ENCODE measurements at regions not wholly inside any gene's neighbourhood (a gene's known extent, or its start where the extent isn't known, plus 50 kb on each side); places are given as distances from the start of the nearest gene placed in this dataset.

DNA sequence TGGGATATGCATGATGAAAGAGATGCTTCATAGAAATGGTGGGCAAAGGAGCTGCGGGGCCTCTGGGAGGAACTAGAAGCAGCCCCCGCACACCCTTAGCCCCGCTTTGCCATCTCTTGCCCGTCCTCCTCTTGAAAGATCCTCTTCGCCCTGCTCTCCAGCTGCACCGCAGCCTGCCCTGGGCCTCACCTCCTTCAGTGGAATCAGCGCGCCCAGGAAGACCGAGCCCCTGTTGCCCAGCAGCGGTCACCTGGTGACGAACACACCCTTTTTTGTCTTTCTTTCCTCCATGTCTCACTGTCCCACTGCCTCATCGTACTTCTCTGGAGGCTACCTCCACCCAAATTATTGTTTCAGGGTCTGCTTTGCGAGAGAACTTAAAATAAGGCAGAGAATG is 807.6 kb downstream of the UQCRFS1 start:
- H3K27ac ChIP-seq (ENCODE audit: insufficient read depth, low read depth, low read length) = no peak overlapping the region
- DNase-seq (ENCODE audit: low read depth, low spot score) (no peak), FAIRE-seq (no peak)
- H3K4me2 ChIP-seq (ENCODE audit: insufficient read depth, low read length) = no peak overlapping the region
- H4K20me1 ChIP-seq (replicated peaks; ENCODE audit: control insufficient read depth, extremely low read depth, insufficient read depth, low read length) = no peaks in the 10 kb centered on the region
- dilution Hi-C loops (cut with MboI; ENCODE audit: extremely low pct_ligation_motif_present, low sequenced_read_pairs) (no loop called here), intact Hi-C loops (cut with micrococcal nuclease) (no loop called here)
- no peaks in the 10 kb centered on the region for H3K79me2 ChIP-seq (ENCODE audit: control insufficient read depth, insufficient read depth, low read length)
- ChIA-PET CTCF (no interaction called here), POLR2A (no interaction called here)
- H3K27me3 ChIP-seq (ENCODE audit: control insufficient read depth in 2 of 2, insufficient read depth in 2 of 2, low read length in 2 of 2) = no peaks in the 10 kb centered on the region
- H3K36me3 ChIP-seq (ENCODE audit: control insufficient read depth in 2 of 2, extremely low read depth in 1 of 2, insufficient read depth in 2 of 2, low read length in 2 of 2) = no peaks in the 10 kb centered on the region
- H2AFZ ChIP-seq (ENCODE audit: low read depth, low read length) = no peak overlapping the region
- H3K4me3 ChIP-seq (replicated peaks in 1 of 3; ENCODE audit: insufficient read depth in 1 of 3, low read depth in 1 of 3, low read length in 3 of 3) = no peak overlapping the region
- no TSS peak for BruUV-seq (replicated peaks)
- no peaks in the 10 kb centered on the region for H3K9me3 ChIP-seq (replicated peaks; ENCODE audit: control insufficient read depth, insufficient read depth, low read length)
- no peaks in the 10 kb centered on the region for H3K4me1 ChIP-seq (ENCODE audit: control insufficient read depth, extremely low read depth, insufficient read depth, low read length)
- TF ChIP-seq MYC (IDR thresholded peaks at IDR 0.05; ENCODE audit: low read depth, low read length) = no peak
- TF ChIP-seq POLR2A (IDR thresholded peaks at IDR 0.05; ENCODE audit: low read depth, low read length) = no peak
- no peak overlapping the region for H3K9ac ChIP-seq (replicated peaks; ENCODE audit: extremely low read depth, insufficient read depth, low read length)
- H3K9me1 ChIP-seq (replicated peaks; ENCODE audit: control insufficient read depth, extremely low read depth, insufficient read depth, low read length) = no peaks in the 10 kb centered on the region

DNA sequence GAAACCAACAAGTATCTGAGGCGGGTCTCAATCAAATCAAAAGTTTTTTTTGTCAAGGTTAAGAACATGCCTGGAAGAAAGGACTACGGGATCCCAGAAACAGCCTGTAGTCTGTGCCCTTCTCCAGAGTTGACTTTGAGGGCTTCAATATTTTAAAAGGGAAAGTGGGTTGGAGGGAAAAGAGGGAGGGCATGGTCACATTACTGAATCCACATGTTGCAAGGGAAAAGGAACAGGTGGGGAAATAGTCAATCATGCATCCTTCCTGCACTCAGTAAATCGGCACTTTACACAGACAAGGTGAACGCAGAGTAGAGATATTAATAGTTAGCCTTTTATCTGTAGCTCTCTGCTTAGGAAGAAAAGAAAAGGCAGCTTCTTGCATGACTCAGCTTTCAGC is 808.5 kb downstream of the UQCRFS1 start:
- no peak overlapping the region for H2AFZ ChIP-seq (ENCODE audit: low read depth, low read length)
- ChIA-PET CTCF (no interaction called here), POLR2A (no interaction called here)
- H3K27me3 ChIP-seq (ENCODE audit: control insufficient read depth in 2 of 2, insufficient read depth in 2 of 2, low read length in 2 of 2) = no peaks in the 10 kb centered on the region
- H3K4me2 ChIP-seq (ENCODE audit: insufficient read depth, low read length) = no peak overlapping the region
- no peaks in the 10 kb centered on the region for H3K4me1 ChIP-seq (ENCODE audit: control insufficient read depth, extremely low read depth, insufficient read depth, low read length)
- dilution Hi-C loops (cut with MboI; ENCODE audit: extremely low pct_ligation_motif_present, low sequenced_read_pairs) = no loop called here
- TF ChIP-seq FOS (IDR thresholded peaks at IDR 0.05; ENCODE audit: borderline replicate concordance, insufficient read depth, low read length) = no peak
- no peak for TF ChIP-seq POLR2A (IDR thresholded peaks at IDR 0.05; ENCODE audit: low read depth, low read length)
- TF ChIP-seq EZH2 (IDR thresholded peaks at IDR 0.05; ENCODE audit: borderline replicate concordance, low read depth, low read length, severe bottlenecking) = no peak
- no peak for TF ChIP-seq POLR2AphosphoS5 (IDR thresholded peaks at IDR 0.05; ENCODE audit: insufficient read depth, low read depth, low read length)
- no peak overlapping the region for H3K9ac ChIP-seq (replicated peaks; ENCODE audit: extremely low read depth, insufficient read depth, low read length)
- no peaks in the 10 kb centered on the region for H3K79me2 ChIP-seq (ENCODE audit: control insufficient read depth, insufficient read depth, low read length)
- H3K9me1 ChIP-seq (replicated peaks; ENCODE audit: control insufficient read depth, extremely low read depth, insufficient read depth, low read length) = no peaks in the 10 kb centered on the region
- no peak for DNase-seq (ENCODE audit: low read depth, low spot score)
- H3K27ac ChIP-seq (ENCODE audit: insufficient read depth, low read depth, low read length) = no peak overlapping the region
- H3K9me3 ChIP-seq (replicated peaks; ENCODE audit: control insufficient read depth, insufficient read depth, low read length) = no peaks in the 10 kb centered on the region
- H3K36me3 ChIP-seq (ENCODE audit: control insufficient read depth in 2 of 2, extremely low read depth in 1 of 2, insufficient read depth in 2 of 2, low read length in 2 of 2) = no peaks in the 10 kb centered on the region
- no TSS peak for BruUV-seq (replicated peaks)
- no peaks in the 10 kb centered on the region for H4K20me1 ChIP-seq (replicated peaks; ENCODE audit: control insufficient read depth, extremely low read depth, insufficient read depth, low read length)
- no peak for FAIRE-seq
- intact Hi-C loops (cut with micrococcal nuclease) = no loop called here
- H3K4me3 ChIP-seq (replicated peaks in 1 of 3; ENCODE audit: insufficient read depth in 1 of 3, low read depth in 1 of 3, low read length in 3 of 3) = no peak overlapping the region

All from endothelial cell of umbilical vein (primary cell).